ENCODE measurements at regions not wholly inside any gene's neighbourhood (a gene's known extent, or its start where the extent isn't known, plus 50 kb on each side); places are given as distances from the start of the nearest gene placed in this dataset.

GRCh38 chr14:76965232-76965631 is 63.3 kb downstream of the IRF2BPL start (continued):
- no peak for TF ChIP-seq REST (IDR thresholded peaks at IDR 0.05; ENCODE audit: low read depth)
- TF ChIP-seq CBX3 (IDR thresholded peaks at IDR 0.05; ENCODE audit: low read depth), result no peak
- no peak for TF ChIP-seq POLR2AphosphoS5 (IDR thresholded peaks at IDR 0.05; ENCODE audit: low read depth, low read length)
- no peak for TF ChIP-seq MAX (IDR thresholded peaks at IDR 0.05)
- no peak for TF ChIP-seq EZH2 (IDR thresholded peaks at IDR 0.05)
- no peak for TF ChIP-seq EGR1 (IDR thresholded peaks at IDR 0.05; ENCODE audit: low read depth)
- TF ChIP-seq FOSL1 (IDR thresholded peaks at IDR 0.05; ENCODE audit: low read depth), result no peak
- no peak for TF ChIP-seq SIN3A (IDR thresholded peaks at IDR 0.05; ENCODE audit: low read depth)

- Histone ChIP-seq H3K79me2 (ENCODE audit: insufficient read depth, low read length) (no peaks in the 10 kb centered on the region), H3K36me3 (ENCODE audit: control insufficient read depth in 1 of 2, insufficient read depth in 2 of 2, low read length in 2 of 2) (no peaks in the 10 kb centered on the region), H3K9ac (ENCODE audit: low read length) (peak overlapping the region; percentile 19; the same call in 1 of the 2 replicates), H3K4me3 (replicated peaks in 1 of 2; ENCODE audit: low read depth in 1 of 2, low read length in 2 of 2) (no peak overlapping the region), H3K4me2 (ENCODE audit: low read length) (peak overlapping the region; percentile 19; the same call in 1 of the 2 replicates), H3K27ac (ENCODE audit: low read depth, low read length) (0 out of 2 replicates have a peak overlapping the region, but pooled peaks have one; percentile 21), H3K9me3 (ENCODE audit: control insufficient read depth in 1 of 2, insufficient read depth in 1 of 2, low read depth in 1 of 2, low read length in 2 of 2) (no peaks in the 10 kb centered on the region), H3K9me2 (ENCODE audit: insufficient read depth) (no peaks in the 10 kb centered on the region), H4K20me1 (ENCODE audit: insufficient read depth) (no peaks in the 10 kb centered on the region), H3K4me1 (ENCODE audit: control insufficient read depth in 1 of 2, insufficient read depth in 2 of 2, low read length in 2 of 2) (peaks cover 63 to 72% of the 10 kb centered on the region in 2 experiments), H3K27me3 (ENCODE audit: insufficient read depth, low read length) (no peaks in the 10 kb centered on the region), H2AFZ (ENCODE audit: low read depth, low read length, poor library complexity, severe bottlenecking) (no peak overlapping the region)
- CTCF ChIA-PET, result no interaction called here
- DNase-seq (ENCODE audit: low read depth, low spot score), result no peak
- no TSS peak for BruUV-seq (replicated peaks)
- POLR2A ChIA-PET, result interaction anchor here (1.0 kb wide), 1 partner anchor 60 kb away, joined by 3 read pairs; no protein-coding TSS in a partner anchor
- no peak for ATAC-seq
- RAD21 ChIA-PET (ENCODE audit: low non-redundant PET in 1 of 2, low total read pairs in 2 of 2, uncharacterized antibody in 2 of 2, unreplicated experiment in 2 of 2), result no interaction called here
- TF ChIP-seq FOSL1 (IDR thresholded peaks at IDR 0.05; ENCODE audit: low read depth), result no peak
- no peak for TF ChIP-seq SIN3A (IDR thresholded peaks at IDR 0.05; ENCODE audit: low read depth)
- TF ChIP-seq EZH2phosphoT487 (IDR thresholded peaks at IDR 0.05; ENCODE audit: borderline replicate concordance), result no peak
- TF ChIP-seq ZFX (IDR thresholded peaks at IDR 0.05), result no peak
- TF ChIP-seq ZNF274 (IDR thresholded peaks at IDR 0.05; ENCODE audit: low read depth, low read length), result no peak
- TF ChIP-seq SRF (IDR thresholded peaks at IDR 0.05; ENCODE audit: low read depth), result no peak
- no peak for TF ChIP-seq TCF7L2 (IDR thresholded peaks at IDR 0.05; ENCODE audit: borderline replicate concordance, extremely low read depth, insufficient read depth, insufficient read length)
- TF ChIP-seq SP1 (IDR thresholded peaks at IDR 0.05; ENCODE audit: low read depth), result no peak
- no peak for TF ChIP-seq POLR2A (IDR thresholded peaks at IDR 0.05; ENCODE audit: borderline replicate concordance, extremely low read depth, insufficient read depth, insufficient read length)
- TF ChIP-seq ZBTB33 (IDR thresholded peaks at IDR 0.05; ENCODE audit: extremely low read depth, insufficient replicate concordance, low read length), result no peak
- intact Hi-C loops (cut with micrococcal nuclease), result no loop called here
Measured at GRCh38 chr14:76964695-76965094, 63.8 kb downstream of the IRF2BPL start.
